ENCODE measurements at regions not wholly inside any gene's neighbourhood (a gene's known extent, or its start where the extent isn't known, plus 50 kb on each side); places are given as distances from the start of the nearest gene placed in this dataset.

DNA sequence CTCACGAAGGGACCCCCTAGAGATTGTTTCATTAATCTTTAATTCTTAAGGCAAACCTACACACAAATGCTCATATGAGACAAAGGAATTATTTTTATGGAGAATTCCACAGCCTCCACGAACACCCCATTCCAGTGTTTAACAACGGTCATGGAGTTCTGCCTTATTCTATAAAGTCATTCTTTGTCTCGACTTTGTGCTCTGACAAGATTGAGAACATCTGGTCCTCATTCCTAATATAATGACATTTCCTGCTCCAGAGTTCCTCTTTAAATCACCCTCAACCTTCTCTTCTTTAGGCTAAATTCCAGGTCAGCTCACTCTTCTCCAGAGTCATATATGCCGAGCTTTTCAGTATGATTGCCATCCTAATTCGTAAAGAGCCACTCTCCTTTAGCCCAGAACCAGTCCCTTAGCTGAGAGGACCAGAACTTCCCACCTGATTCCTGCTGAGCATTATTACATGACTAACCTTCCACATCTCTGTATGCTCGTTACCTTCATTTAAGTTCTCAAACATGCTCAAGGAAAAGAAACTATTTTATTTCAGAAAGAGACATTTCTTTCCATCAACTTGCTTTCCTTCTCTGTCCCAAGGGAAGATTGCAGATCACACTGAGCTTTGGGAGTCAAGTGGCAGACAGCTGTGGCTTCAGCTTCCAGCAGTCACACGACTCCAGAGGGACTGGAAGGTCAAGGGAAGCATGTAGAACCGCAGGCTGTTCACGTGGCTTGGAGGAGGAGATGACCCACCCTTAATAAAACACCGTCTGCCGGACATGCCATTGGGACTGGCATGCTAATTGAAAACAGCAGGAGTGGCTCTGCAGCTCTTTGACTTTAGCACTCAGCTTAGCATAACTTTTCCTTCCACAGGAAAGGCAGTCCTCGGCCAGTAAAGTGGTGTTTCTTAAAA is 467.1 kb upstream of the HSF2 start:
- DNase-seq (ENCODE audit: low read depth in 1 of 2, low spot score in 1 of 2) = peak; percentile 70 to 80
- TF ChIP-seq, protein P1, sequence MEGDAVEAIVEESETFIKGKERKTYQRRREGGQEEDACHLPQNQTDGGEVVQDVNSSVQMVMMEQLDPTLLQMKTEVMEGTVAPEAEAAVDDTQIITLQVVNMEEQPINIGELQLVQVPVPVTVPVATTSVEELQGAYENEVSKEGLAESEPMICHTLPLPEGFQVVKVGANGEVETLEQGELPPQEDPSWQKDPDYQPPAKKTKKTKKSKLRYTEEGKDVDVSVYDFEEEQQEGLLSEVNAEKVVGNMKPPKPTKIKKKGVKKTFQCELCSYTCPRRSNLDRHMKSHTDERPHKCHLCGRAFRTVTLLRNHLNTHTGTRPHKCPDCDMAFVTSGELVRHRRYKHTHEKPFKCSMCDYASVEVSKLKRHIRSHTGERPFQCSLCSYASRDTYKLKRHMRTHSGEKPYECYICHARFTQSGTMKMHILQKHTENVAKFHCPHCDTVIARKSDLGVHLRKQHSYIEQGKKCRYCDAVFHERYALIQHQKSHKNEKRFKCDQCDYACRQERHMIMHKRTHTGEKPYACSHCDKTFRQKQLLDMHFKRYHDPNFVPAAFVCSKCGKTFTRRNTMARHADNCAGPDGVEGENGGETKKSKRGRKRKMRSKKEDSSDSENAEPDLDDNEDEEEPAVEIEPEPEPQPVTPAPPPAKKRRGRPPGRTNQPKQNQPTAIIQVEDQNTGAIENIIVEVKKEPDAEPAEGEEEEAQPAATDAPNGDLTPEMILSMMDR (IDR thresholded peaks at IDR 0.05; ENCODE audit: low read depth, low read length) = no peak
- Histone ChIP-seq H3K4me3 (no peak overlapping the region), H3K27me3 (no peaks in the 10 kb centered on the region), H3K36me3 (no peaks in the 10 kb centered on the region), H3K27ac (peak overlapping the region; percentile 55), H3K9me3 (ENCODE audit: low read depth) (no peaks in the 10 kb centered on the region), H3K4me1 (ENCODE audit: low read depth) (peaks cover 8% of the 10 kb centered on the region)

DNA sequence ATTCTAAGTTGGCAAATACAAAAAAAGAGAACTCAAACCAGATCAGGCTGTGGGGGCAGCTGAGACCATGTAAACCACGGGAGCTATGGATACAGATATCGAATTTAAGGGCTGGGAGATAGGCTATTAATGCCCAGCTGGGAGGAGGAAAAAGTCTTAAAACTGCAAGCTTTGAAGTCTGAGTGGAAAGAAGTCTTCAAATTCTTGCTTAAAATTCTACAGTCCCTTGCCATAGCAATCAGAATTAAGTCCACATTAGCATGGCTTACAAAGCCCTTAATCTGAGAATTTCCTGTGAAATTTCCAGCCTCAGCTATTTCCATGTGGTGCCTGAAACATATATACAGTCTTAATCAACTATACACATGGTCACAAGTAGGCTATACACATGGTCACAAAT is 465.0 kb upstream of the HSF2 start:
- H3K36me3 ChIP-seq = no peaks in the 10 kb centered on the region
- TF ChIP-seq, protein P1 (IDR thresholded peaks at IDR 0.05; ENCODE audit: low read depth, low read length) = no peak
- no peak overlapping the region for H3K4me3 ChIP-seq
- no peaks in the 10 kb centered on the region for H3K27me3 ChIP-seq
- no peak for DNase-seq (ENCODE audit: low read depth in 1 of 2, low spot score in 1 of 2)
- H3K4me1 ChIP-seq (ENCODE audit: low read depth) = peaks cover 8% of the 10 kb centered on the region
- H3K9me3 ChIP-seq (ENCODE audit: low read depth) = no peaks in the 10 kb centered on the region
- no peak overlapping the region for H3K27ac ChIP-seq

DNA sequence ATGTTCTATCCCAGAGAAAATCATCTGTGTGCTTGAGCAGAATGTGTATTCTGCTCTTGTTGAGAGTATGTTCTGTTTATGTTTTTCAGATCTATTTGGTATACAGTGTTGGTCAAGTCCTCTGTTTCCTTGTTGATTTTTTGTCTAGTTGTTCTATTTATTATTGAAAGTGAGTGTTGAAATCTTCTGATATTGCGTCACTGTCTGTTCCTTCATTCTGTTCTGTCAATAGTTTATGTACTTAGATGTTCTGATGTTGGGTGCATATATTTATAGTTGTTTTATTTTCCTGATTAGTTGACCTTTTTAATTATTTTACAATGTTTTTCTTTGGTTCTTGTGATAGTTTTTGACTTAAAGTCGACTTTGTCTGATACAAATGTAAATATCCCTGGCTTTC is 458.7 kb upstream of the HSF2 start:
- no peak overlapping the region for H3K27ac ChIP-seq
- H3K9me3 ChIP-seq (ENCODE audit: low read depth) = no peaks in the 10 kb centered on the region
- no peaks in the 10 kb centered on the region for H3K4me1 ChIP-seq (ENCODE audit: low read depth)
- no peak for DNase-seq (ENCODE audit: low read depth in 1 of 2, low spot score in 1 of 2)
- H3K36me3 ChIP-seq = peaks cover 3% of the 10 kb centered on the region
- TF ChIP-seq, protein P1 (IDR thresholded peaks at IDR 0.05; ENCODE audit: low read depth, low read length) = no peak
- H3K4me3 ChIP-seq = no peak overlapping the region
- H3K27me3 ChIP-seq = no peaks in the 10 kb centered on the region

DNA sequence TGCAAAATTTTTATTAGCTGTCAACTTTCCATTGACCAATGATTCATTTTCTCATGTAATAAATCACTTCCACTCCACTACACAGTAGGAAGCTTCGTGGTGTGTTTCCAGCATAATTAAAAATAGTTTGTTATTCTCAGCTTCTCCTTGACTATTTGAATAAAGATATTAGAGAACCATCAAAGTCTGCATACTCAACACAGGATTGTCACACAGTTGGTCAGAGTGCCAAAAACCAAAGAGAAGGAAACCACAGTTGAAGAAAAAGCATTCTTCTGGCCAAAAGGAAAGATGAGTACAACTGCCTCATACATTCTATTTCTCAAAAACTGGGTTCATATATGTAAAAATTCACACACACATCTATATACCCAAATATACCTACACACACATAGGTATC is 455.1 kb upstream of the HSF2 start:
- peak in 1 of 2 donors; percentile 6 for DNase-seq (ENCODE audit: low read depth in 1 of 2, low spot score in 1 of 2)

DNA sequence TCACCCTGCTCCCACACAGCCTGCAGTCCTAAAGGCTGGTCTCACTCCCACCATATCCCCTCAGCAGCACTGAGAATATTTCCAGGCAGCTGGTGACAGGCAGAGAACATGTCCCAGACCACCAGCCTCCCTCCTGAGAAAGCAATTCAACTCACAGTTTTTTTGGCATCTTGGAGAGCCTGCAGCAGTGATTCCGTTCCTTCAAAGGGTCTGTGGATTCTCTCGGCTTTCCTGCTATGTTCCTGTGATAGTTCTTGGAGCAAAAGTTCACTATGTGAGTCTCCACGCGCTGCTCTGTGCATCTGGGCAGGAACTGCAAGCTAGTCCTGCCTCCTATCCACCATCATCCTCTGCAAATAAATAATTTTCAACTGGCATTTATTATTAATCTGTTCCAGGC is 448.3 kb upstream of the HSF2 start:
- H3K4me1 ChIP-seq (ENCODE audit: low read depth) = peaks cover 4% of the 10 kb centered on the region
- H3K36me3 ChIP-seq = no peaks in the 10 kb centered on the region
- peak; percentile 5 to 48 for DNase-seq (ENCODE audit: low read depth in 1 of 2, low spot score in 1 of 2)
- TF ChIP-seq, protein P1 (IDR thresholded peaks at IDR 0.05; ENCODE audit: low read depth, low read length) = no peak
- H3K4me3 ChIP-seq = no peak overlapping the region
- no peaks in the 10 kb centered on the region for H3K9me3 ChIP-seq (ENCODE audit: low read depth)
- no peaks in the 10 kb centered on the region for H3K27me3 ChIP-seq
- peak overlapping the region; percentile 58 for H3K27ac ChIP-seq

More for the DNA sequence above, 455.1 kb upstream of the HSF2 start:
- H3K9me3 ChIP-seq (ENCODE audit: low read depth) = no peaks in the 10 kb centered on the region
- no peaks in the 10 kb centered on the region for H3K27me3 ChIP-seq
- no peak overlapping the region for H3K27ac ChIP-seq
- TF ChIP-seq, protein P1 (IDR thresholded peaks at IDR 0.05; ENCODE audit: low read depth, low read length) = no peak
- H3K4me1 ChIP-seq (ENCODE audit: low read depth) = no peaks in the 10 kb centered on the region
- H3K4me3 ChIP-seq = no peak overlapping the region
- peaks cover 3% of the 10 kb centered on the region for H3K36me3 ChIP-seq

All from cardiac muscle cell (in vitro differentiated cells and primary cell).